SK-N-SH (cell line): ENCODE measurements at regions not wholly inside any gene's neighbourhood (a gene's known extent, or its start where the extent isn't known, plus 50 kb on each side); places are given as distances from the start of the nearest gene placed in this dataset.

ENCODE experiments used
- CHD2 ChIP-seq: fragments of 150-350 bp; IDR thresholded peaks from 2 replicates; pipeline ENCODE4 v1.6.1; 2018; ENCODE audit warnings: low read length; ENCODE audit not compliant: partially characterized antibody
- CTCF ChIP-seq: fragments of 200-600 bp; sonication (generic); IDR thresholded peaks from 2 replicates; pipeline ENCODE4 v1.6.1; 2017; ENCODE audit warnings: antibody characterized with exemption, mild to moderate bottlenecking, moderate library complexity
- GABPA ChIP-seq: IDR thresholded peaks from 2 replicates; pipeline ENCODE4 v1.4.0; 2012; ENCODE audit warnings: low read depth, mild to moderate bottlenecking
- MAX ChIP-seq: IDR thresholded peaks from 2 replicates; pipeline ENCODE4 v1.4.0; 2012; ENCODE audit warnings: low read depth
- MEF2A ChIP-seq: IDR thresholded peaks from 2 replicates; pipeline ENCODE4 v1.4.0; 2012; ENCODE audit warnings: low read depth, borderline replicate concordance
- MXI1 ChIP-seq: IDR thresholded peaks from 2 replicates; pipeline ENCODE4 v1.6.1; 2012; ENCODE audit warnings: mild to moderate bottlenecking, low read depth, low read length, improper control_type of control experiment
- POLR2AphosphoS5 ChIP-seq: IDR thresholded peaks from 2 replicates; pipeline ENCODE4 v1.6.1; 2012; ENCODE audit warnings: low read depth, low read length
- RXRA ChIP-seq: IDR thresholded peaks from 2 replicates; pipeline ENCODE4 v1.4.0; 2012; ENCODE audit warnings: low read depth, mild to moderate bottlenecking, borderline replicate concordance
- YY1 ChIP-seq: IDR thresholded peaks from 2 replicates; pipeline ENCODE4 v1.4.0; 2012; ENCODE audit warnings: low read depth, mild to moderate bottlenecking
- TF ChIP-seq, protein P1 (sequence below): IDR thresholded peaks from 2 replicates; pipeline ENCODE4 v1.4.0; 2012; ENCODE audit warnings: low read depth, borderline replicate concordance

DNA sequence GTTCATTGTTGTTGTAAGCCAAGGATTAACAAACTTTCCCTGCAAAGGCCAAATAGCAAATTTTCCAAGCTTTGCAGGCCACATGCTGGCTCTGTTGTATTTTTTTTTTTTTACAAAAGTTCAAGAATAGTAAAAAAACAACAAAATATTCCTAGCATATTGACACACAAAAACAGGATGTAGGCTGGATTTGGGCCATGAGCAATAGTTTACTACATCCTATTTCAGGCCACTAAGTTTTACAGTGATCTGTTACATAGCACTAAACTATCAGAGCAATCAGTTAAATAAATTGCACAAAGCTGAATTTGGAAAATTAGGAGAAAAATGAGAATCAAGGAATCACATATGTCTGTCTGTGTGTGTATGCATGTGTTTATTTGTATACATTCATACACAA, 491.8 kb upstream of the GHITM start:
- TF ChIP-seq, protein P1, sequence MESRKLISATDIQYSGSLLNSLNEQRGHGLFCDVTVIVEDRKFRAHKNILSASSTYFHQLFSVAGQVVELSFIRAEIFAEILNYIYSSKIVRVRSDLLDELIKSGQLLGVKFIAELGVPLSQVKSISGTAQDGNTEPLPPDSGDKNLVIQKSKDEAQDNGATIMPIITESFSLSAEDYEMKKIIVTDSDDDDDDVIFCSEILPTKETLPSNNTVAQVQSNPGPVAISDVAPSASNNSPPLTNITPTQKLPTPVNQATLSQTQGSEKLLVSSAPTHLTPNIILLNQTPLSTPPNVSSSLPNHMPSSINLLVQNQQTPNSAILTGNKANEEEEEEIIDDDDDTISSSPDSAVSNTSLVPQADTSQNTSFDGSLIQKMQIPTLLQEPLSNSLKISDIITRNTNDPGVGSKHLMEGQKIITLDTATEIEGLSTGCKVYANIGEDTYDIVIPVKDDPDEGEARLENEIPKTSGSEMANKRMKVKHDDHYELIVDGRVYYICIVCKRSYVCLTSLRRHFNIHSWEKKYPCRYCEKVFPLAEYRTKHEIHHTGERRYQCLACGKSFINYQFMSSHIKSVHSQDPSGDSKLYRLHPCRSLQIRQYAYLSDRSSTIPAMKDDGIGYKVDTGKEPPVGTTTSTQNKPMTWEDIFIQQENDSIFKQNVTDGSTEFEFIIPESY = no peak
- TF ChIP-seq CTCF (no peak), MEF2A (no peak), CHD2 (no peak), MXI1 (no peak), RXRA (no peak), MAX (no peak), POLR2AphosphoS5 (no peak), YY1 (no peak), GABPA (no peak)
